OCI-LY7 (cell line): ENCODE measurements at regions not wholly inside any gene's neighbourhood (a gene's known extent, or its start where the extent isn't known, plus 50 kb on each side); places are given as distances from the start of the nearest gene placed in this dataset.

Experiments
- EZH2phosphoT487 ChIP-seq: fragments of 200-600 bp; sonication (generic); IDR thresholded peaks from 2 replicates; pipeline ENCODE4 v1.6.1; 2018; ENCODE audit warnings: low read depth, borderline replicate concordance, mild to moderate bottlenecking, mixed run types, antibody characterized with exemption, low read length, moderate library complexity, mixed read lengths
- TF ChIP-seq, protein P1 (sequence below): fragments of 200-600 bp; sonication (generic); conservative IDR thresholded peaks from 2 replicates; pipeline ENCODE4 v1.5.1; 2014; ENCODE audit warnings: mild to moderate bottlenecking, antibody characterized with exemption, low read length, moderate library complexity, mixed read lengths

DNA sequence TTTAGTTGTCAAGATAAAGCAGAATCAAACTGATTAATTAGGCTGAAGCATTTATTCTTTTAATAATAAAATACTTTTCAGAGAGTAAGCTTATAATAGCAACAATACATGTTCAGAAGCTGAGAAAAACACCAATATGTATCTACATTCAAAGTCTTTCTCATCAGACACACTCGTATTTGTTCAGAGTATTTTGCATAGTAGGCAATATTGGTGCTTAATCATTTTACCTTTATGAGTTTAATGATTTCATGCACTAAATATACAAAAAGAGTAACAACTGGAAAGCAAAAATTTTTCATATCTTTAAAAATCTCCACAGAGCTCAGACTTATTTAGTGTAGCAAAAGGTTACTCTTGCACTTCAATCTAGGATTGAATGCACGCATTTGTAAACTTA is 313.9 kb downstream of the ZEB2 start:
- TF ChIP-seq, protein P1, sequence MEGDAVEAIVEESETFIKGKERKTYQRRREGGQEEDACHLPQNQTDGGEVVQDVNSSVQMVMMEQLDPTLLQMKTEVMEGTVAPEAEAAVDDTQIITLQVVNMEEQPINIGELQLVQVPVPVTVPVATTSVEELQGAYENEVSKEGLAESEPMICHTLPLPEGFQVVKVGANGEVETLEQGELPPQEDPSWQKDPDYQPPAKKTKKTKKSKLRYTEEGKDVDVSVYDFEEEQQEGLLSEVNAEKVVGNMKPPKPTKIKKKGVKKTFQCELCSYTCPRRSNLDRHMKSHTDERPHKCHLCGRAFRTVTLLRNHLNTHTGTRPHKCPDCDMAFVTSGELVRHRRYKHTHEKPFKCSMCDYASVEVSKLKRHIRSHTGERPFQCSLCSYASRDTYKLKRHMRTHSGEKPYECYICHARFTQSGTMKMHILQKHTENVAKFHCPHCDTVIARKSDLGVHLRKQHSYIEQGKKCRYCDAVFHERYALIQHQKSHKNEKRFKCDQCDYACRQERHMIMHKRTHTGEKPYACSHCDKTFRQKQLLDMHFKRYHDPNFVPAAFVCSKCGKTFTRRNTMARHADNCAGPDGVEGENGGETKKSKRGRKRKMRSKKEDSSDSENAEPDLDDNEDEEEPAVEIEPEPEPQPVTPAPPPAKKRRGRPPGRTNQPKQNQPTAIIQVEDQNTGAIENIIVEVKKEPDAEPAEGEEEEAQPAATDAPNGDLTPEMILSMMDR, result no peak
- TF ChIP-seq EZH2phosphoT487, result no peak
